ENCODE measurements at regions not wholly inside any gene's neighbourhood (a gene's known extent, or its start where the extent isn't known, plus 50 kb on each side); places are given as distances from the start of the nearest gene placed in this dataset.
"Not testable (repeated sequence)": the region's sequence is repeated elsewhere in the genome, so short reads cannot be mapped to it uniquely, and the experiment has no call there.

DNA sequence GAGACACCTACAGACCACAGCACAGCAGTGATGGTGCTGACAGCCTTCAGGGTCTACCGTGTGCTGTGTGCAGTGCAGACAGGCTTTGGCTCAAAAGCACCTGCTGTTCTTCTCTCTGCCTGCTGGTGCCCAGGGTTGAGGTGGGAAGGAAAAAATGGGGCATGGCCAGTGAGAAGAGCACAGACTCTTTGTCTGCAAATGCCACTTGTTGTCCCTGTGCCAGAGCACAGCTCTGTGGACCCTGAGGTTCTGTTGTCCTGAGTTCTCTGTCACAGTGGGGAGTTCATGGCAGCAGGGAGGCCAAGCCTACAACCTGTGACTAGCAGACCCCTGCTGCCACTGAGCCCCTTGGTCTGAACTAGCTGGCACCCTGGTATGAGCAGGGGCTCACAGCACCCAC is 376.7 kb downstream of the GLRX3 start:
- no peak for DNase-seq (ENCODE audit: low spot score)

DNA sequence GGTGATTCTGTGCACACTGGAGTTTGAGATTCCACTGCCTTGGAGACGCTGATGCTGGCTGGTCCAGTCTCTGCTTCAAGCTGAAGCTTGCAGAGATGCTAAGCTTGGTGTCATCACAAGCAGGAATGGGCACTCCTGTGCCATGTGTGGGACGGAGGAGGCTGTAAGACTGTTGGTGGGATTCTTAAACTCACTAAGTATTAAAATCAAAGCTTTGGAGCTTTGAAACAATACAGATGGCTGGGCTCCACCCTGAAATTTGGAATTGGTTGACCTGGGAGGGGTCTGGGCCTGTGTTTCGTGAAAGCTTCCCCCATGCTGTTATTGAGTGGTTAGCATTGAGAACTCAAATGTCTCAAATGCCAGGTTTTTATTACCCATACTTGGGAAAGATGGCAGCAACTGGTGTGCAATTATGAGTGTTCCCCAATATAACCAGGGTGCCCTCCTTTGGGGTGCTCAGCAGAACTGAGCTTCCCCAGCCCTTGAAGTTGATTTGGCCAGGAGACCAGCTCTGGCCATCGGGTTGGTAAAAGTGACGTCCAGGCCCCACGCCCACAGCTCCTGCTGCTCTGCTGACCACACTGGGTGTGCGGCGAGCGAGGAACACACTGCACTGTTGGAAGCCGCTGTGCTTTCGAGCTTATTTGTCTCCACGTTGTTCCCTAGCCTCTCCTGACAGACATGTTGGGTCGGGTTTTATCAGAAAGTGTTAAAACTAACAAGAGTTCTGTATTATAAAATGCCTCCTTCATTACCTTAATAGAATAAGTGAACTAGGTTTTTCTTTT is 377.7 kb downstream of the GLRX3 start:
- DNase-seq (ENCODE audit: low spot score): no peak

DNA sequence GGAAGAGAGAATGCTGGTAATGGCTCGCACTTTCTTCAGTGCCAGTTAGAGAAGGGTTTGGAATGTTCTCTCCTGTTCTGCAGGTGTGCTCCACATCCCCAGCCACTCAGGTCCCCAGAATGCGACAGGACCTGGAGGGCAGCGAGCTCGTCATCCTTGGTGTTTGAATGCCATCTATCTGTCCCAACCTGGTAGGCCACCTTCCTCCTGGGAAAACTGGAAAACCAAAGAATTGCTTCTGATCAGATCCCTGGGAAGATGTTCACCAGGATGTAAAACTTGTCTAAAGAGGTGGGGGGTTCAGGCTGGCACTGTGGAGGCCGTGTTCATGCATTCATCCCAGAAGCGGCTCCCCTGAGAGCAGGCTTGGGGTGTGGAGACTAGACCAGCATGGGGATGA is 379.5 kb downstream of the GLRX3 start:
- no peak for DNase-seq (ENCODE audit: low spot score)

DNA sequence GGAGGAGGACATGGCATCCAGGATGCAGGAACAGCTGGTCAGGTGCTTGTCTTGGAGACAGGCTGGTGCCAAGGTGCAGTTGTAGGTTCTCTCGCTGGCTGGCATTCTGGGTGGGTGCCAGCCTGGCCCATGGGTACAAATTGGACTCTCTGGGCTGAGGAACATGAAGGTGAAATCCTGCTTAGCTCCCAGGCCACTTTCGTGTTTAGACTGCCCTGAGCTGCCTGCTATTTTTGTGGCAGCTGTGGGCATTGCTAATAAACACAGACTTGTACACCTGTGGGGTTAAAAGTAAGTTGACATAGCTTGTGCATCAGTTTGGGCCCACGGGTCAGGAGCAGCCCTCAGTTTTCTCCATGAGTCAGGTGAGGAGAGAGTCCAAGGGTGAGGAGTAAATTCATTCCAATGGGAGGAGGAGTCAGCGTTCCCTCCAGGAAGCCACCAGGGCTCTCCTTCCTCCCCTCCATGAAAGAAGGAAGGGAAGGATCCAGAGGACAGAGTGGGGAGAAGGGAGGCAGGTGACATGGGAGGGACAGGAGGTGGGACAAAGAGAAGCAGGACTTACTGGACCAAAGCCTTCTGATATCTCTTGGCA is 380.0 kb downstream of the GLRX3 start:
- DNase-seq (ENCODE audit: low spot score): no peak

DNA sequence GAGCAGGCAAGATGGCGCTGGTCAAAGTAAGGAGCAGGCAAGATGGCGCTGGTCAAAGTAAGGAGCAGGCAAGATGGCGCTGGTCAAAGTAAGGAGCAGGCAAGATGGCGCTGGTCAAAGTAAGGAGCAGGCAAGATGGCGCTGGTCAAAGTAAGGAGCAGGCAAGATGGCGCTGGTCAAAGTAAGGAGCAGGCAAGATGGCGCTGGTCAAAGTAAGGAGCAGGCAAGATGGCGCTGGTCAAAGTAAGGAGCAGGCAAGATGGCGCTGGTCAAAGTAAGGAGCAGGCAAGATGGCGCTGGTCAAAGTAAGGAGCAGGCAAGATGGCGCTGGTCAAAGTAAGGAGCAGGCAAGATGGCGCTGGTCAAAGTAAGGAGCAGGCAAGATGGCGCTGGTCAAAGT is 382.7 kb downstream of the GLRX3 start:
- DNase-seq (ENCODE audit: low spot score): not testable (repeated sequence)

DNA sequence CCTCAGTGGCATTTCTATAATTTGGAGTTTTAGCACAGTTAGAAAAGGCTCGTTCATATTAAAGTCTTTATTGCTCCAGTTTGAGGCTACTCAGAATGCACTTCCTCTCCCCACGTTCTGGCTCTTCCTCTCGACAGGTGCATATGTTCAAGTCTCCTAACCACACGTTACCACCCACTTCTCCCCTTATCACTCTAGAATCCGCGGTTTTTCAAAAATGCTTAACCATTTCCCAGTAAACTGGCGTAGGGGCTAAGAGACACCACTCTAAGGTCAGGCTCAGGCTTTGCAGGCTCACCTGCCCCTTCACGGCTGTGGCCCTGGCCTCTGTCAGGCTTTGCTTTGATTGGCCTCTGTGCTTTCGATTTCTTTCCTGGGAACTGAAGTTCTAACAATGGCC is 383.6 kb downstream of the GLRX3 start:
- no peak for DNase-seq (ENCODE audit: low spot score)

DNA sequence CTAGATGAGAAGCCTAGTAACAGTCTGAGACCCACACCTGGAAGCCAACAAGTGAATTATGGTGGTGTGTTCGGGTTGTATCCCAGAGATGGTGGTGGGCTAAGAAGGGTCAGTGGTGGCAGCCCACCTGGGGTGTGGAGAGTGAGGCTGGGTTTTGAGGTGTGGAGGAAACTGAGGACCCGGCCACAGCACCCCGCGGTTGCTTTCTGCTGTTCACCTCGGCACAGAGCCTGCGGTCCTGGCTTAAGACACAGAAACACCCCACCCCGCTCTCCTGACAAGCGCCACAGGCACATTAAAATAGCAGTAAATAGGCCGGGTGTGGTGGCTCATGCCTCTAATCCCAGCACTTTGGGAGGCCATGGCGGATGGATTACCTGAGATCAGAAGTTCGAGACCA is 395.1 kb downstream of the GLRX3 start:
- DNase-seq (ENCODE audit: low spot score): no peak

DNA sequence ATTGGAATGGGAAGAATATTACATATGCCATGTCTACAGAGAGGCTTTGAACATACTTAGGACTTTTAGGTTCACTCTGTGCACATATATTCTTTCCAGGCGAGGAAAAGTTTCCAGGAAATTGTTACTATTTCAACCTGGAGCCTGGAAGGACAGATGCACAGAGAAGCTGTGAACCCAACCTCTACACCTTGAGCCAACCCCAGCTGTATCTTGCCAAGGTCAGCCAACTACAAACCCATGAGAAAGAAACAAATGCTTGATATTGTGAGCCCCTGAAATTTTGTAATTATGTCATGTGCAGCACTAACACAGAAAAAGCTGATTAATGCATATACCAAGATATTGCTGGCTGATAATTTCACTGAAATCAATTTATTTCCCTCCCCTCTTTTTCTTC is 404.9 kb downstream of the GLRX3 start:
- DNase-seq (ENCODE audit: low spot score): no peak

DNA sequence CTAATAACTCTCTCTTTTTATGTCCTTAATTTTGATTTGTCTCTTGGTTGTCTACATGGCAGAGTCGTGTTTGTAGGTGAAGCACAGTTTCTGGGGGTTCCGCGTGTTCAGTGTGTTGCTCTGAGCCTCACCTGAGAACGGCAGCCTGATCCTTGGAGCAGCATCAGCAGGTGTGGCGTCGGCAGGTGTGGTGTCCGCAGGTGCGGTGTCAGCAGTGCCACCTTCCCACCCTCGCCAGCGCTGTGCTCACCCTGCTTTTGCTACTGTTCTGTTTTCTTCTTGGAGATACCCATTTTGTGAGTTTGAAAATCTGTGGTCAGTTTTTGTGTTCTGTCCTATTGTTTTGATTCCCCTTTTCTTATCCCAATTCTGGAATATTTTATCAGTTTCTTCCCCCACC is 406.6 kb downstream of the GLRX3 start:
- DNase-seq (ENCODE audit: low spot score): no peak

DNA sequence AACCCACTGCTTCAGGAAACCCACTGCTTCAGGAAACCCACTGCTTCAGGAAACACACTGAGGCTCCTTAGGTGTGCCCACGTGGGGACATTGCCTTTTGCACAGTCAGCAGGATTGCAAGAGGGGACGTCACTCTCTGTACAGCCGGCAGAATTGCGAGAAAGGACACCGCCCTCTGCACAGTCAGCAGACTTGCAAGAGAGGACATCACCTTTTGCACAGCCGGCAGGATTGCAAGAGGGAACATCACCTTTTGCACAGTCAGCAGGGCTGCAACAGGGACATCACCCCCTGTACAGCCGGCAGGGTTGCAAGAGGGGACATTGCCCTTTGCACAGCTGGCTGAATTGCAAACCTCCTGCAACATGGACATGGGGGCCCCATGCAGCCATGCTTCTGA is 407.6 kb downstream of the GLRX3 start:
- DNase-seq (ENCODE audit: low spot score): no peak

DNA sequence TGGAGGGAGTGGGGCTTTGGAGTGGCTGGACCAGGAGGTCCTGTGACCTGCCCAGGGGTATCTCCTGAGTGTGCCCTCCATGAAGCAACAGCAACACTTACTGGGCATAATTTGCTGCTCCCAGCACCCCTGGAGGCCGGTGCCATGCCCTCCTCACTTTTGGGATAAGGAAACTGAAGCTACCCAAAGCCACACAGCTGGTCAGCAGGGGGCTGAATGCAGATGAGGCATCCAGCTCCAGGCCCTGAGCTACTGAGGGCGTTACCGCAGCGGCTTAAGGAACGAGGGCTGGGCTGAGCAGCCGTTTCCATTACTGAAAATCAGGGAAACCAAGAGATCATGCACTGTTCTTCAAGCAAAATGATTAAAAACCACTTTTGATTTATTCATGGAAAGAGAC is 408.9 kb downstream of the GLRX3 start:
- no peak for DNase-seq (ENCODE audit: low spot score)

DNA sequence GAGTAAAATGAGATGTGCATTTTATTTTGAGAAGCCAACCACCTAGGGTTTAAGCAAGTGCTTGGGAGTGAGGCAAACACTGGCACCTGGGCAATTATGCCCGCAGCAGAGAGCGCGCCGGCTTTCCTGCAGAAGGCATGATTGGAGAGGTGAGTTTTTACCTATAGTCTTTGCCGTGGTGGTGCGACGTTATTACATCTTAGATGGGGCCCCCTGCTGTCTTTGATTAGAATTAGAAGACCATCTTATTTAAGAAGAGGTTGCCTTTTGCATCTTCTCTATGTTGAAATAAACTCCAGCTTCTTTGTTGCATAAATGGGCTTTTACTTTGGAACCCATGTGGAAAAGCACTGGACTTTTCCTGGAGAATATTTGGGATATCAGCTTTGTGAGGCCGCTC is 409.5 kb downstream of the GLRX3 start:
- DNase-seq (ENCODE audit: low spot score): no peak

DNA sequence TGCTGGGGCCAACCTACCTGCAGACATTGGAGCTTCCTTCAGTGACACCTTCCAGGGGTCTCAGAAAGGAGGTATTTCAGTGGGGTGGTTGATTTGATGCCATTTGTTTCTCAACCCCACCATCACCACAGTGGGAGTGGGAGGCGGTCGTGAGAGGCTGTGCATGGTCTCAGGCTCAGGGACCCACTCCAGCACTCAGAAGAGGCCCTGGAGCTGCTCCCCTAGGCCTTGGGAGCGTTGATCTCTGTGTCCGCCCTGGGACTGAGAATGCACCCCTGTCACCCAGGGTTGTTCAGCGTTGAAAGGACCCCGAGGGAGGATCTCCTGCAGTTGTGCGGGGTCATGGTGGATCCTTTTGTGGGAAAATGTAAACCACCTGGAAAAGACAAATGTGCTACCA is 410.6 kb downstream of the GLRX3 start:
- no peak for DNase-seq (ENCODE audit: low spot score)

DNA sequence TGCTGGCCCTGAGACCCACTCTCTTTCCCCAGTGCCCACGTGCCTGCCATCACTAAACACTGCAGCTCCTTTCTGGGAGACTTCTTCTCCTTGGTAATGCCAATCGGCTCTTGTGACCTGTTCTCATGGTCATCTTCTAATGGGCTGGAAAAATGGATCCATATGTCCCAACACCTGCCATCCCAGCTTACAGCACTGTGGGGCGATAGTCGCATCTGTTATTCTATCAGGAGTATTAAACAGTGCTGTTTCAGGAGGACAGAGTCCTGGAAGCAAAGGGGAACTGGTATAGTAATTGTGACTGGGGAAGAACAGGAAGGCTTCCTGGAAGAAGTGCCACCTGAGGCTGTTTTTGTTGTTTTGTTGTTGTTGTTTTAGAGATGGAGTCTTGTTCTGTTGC is 411.2 kb downstream of the GLRX3 start:
- DNase-seq (ENCODE audit: low spot score): no peak

DNA sequence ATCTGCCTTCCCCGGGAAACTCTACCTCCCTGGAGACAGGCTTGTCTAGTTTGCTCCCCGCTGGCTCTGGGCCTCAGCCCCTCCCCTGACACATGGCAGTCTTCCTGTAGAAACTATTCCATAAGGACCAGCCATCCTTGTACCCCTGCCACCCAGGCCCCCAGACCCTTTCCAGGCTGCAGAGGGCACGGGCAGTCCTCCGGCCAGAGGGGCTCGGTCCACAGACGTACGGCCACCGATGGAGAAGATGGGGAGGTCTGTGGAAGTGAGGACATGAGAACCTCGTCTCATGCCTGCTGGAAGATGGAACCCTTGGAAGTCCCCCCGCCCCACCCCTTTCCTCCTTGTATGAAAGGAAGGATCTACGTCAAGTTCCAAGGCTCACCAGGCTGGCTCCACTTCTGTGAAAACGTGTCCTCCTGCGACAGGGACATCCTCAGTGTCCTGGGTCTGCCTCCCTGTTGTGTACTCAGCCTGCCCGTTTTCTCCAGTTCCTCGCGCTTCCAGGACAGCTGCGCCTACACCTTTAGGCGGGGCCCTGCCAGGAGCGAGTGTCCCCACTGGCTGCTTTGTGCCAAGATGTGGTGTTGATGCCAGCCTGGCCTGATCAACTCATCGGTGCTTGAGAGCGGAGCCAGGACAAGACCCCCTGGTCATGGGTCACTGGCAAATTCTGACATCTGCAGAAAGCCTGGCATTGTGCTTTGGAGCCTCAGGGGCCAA is 414.9 kb downstream of the GLRX3 start:
- no peak for DNase-seq (ENCODE audit: low spot score)

DNA sequence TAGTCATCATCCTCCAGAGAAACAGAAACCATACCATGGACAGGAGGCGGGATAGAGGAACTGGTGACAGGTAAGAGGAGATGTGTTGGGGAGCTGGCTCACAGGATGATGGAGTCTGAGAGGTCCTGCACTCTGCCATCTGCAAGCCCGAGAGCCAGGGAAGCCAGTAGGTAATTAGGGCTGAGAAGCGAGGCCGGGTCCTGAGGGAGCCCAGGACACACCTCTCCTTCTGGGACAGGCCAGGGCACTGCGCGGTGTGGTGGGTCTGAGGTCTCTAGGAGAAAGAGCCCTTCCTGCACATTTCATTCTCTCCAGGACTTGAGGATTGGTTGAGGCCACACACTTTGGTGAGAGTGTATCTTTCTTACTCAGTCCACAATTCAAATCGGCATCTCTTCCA is 415.5 kb downstream of the GLRX3 start:
- no peak for DNase-seq (ENCODE audit: low spot score)

DNA sequence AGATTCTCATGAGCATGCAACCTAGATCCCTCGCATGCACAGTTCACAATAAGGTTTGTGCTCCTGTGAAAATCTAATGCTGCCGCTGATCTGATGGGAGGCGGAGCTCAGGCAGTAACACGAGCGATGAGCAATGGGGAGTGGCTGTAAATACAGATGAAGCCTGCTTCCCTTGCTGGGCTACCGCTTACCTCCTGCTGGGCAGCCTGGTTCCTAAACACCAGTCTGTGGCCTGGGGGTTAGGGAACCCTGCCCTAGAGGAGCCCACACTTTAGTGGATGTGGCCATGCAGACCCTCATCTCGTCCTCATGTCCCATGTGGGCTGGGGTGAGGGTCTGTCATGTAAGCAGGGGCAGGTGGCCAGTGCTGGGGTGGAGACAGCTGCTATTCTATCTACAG is 417.6 kb downstream of the GLRX3 start:
- no peak for DNase-seq (ENCODE audit: low spot score)

DNA sequence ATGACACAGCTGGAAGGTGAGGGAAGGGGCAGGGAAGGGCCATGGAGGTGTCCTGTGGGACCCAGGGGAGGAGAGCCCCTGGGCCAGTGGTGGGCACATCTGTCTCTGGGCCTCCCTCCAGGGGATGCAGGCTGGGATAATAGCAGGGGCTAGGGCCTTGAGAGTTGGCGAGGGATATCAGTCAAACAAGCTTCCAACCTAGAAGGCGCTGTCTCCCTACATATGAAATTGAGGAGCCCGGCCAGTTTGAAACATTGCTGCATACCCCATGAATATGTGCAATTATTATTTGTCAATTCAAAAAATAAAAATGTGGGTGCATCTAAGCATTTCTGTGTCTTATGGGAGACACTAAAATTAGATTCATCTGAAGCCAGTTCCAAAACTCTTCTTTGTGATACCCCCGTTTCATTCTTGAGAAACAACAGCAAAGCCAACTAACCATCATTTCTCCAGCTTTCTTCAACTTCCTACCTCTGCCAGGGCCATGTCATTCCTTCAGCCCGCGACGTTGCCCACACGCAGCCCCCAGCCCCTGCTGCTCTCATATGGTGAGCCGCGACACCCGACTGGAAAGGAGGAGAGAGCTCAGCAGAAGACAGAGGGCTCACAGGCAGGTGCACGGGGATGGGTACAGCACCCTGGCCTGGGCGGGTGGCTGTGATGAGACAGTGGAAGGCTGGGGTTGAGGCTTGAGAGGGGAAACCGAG is 418.7 kb downstream of the GLRX3 start:
- DNase-seq (ENCODE audit: low spot score): no peak

DNA sequence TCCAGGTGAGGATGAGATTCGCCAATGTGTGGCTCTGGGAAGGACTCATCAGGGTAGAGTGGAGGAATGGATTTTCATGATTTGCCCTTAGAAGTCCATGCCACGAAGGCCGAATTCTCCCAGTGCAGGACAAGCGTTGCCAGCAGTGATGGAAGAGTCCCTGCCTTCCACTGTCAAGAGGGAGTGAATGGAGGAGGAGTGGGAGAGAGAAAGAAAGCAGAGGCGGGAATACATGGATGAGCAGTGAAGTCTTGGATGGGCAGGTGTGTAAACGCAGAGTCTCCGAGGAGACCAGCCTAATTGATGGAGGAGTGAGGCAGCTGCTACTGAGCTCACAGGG is 419.2 kb downstream of the GLRX3 start:
- no peak for DNase-seq (ENCODE audit: low spot score)

DNA sequence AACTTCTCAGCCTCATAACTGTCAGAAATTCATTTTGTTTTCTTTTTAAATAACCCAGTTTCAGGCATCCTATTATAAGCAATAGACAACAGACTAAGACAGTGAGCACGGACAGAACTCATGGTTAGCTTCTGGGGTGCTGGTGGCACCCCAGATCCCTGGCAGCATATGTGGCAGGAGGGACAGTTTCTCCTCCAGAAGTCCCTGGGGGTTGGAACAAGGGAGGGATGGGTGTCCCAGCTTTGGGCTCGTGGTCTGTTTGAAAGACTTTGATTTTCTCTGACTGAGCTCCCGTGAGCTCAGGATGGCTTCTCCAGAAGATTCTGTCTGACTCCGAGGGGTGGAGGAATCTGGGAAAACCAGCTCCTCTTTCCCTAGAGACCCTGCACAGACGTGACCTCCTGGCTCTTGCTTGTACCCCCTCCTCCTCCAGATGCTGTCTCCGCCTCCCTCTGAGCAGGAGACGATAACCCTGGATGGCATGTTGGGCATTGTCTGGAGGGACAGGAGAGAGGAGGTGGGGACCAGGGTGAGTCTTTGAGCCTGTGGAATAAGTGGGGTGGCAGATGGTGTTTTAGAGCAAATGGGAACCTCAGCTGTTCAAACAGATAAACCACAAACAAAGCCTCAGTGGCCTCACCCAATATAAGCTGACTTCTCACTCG is 421.1 kb downstream of the GLRX3 start:
- no peak for DNase-seq (ENCODE audit: low spot score)

DNA sequence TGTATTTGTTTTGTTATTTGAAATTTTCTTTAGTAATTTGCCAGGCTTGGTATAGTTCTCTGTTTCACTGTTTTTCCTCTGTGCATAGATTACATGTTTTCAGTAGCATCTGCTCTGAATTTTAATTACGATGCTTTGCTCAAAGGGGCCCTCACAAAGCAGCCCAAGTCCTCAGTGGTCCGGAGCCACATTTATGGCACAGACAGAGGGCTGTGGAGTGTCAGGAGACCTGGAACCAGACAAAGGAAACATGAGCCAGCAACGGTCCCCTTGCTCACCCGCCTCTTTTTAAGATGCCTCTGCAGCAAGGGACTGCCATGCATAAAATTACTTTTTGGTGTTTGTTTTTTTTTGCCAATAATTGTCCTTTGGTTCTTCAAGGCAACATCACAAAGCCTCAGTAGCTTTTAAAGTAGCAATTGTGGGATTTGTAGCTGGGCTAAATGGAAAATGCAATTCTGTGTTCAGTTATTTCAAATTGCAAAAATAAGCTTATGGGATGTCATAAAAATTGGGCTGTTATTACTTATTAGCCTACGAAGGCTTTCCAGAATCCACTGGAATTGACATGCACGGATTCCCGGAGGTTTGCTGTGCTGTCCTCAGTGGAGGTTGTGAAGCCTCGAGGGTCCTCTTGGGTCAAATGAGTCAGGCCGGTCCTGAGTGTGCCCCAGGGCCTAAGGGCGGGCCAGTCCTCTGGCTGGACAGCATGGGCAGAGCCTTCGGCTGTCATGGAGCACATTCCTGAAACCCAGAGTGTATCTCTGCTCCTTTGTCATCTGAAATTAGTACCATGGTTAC is 422.8 kb downstream of the GLRX3 start:
- no peak for DNase-seq (ENCODE audit: low spot score)

Data from H4 (cell line).